Ammon's horn (tissue), 1 donor: ENCODE measurements at regions not wholly inside any gene's neighbourhood (a gene's known extent, or its start where the extent isn't known, plus 50 kb on each side); places are given as distances from the start of the nearest gene placed in this dataset.

ENCODE experiments used
- DNase-seq: peaks from one replicate; pipeline ENCODE4 v3.0.0-alpha.2; 2016; ENCODE audit warnings: low spot score

GRCh38 chr5:22998362-22998761 is 145.2 kb upstream of the CDH12 start:
- DNase-seq = no peak

- no peak for DNase-seq
These were observed 135.8 kb upstream of the CDH12 start for GRCh38 chr5:22988937-22989336.

- DNase-seq = no peak
These were observed 133.1 kb upstream of the CDH12 start for GRCh38 chr5:22986281-22986680.

- DNase-seq = no peak
These were observed 132.3 kb upstream of the CDH12 start for GRCh38 chr5:22985446-22985845.

GRCh38 chr5:22970956-22971618 is 117.9 kb upstream of the CDH12 start:
- no peak for DNase-seq

- no peak for DNase-seq
These were observed 117.3 kb upstream of the CDH12 start for GRCh38 chr5:22970491-22970890.

- DNase-seq = no peak
These were observed 115.2 kb upstream of the CDH12 start for GRCh38 chr5:22968386-22968785.

GRCh38 chr5:22965960-22966359 is 112.8 kb upstream of the CDH12 start:
- DNase-seq = no peak

- DNase-seq = no peak
These were observed 111.5 kb upstream of the CDH12 start for GRCh38 chr5:22964632-22965031.

GRCh38 chr5:22958462-22959262 is 105.5 kb upstream of the CDH12 start:
- DNase-seq = no peak

GRCh38 chr5:22947921-22948320 is 94.8 kb upstream of the CDH12 start:
- no peak for DNase-seq

GRCh38 chr5:22938362-22938761 is 85.2 kb upstream of the CDH12 start:
- DNase-seq = no peak

- no peak for DNase-seq
These were observed 75.8 kb upstream of the CDH12 start for GRCh38 chr5:22928821-22929482.

- DNase-seq = no peak
These were observed 73.4 kb upstream of the CDH12 start for GRCh38 chr5:22926574-22926973.

GRCh38 chr5:22918511-22918910 is 65.4 kb upstream of the CDH12 start:
- no peak for DNase-seq

- no peak for DNase-seq
These were observed 63.2 kb upstream of the CDH12 start for GRCh38 chr5:22916393-22916792.

- DNase-seq = no peak
These were observed 57.9 kb upstream of the CDH12 start for GRCh38 chr5:22911019-22911418.

- DNase-seq = no peak
These were observed 57.4 kb upstream of the CDH12 start for GRCh38 chr5:22910523-22910922.

- DNase-seq = no peak
These were observed 55.4 kb upstream of the CDH12 start for GRCh38 chr5:22908586-22908985.

GRCh38 chr5:22908129-22908528 is 55.0 kb upstream of the CDH12 start:
- DNase-seq = no peak
